ENCODE measurements at regions not wholly inside any gene's neighbourhood (a gene's known extent, or its start where the extent isn't known, plus 50 kb on each side); places are given as distances from the start of the nearest gene placed in this dataset.

GRCh38 chr1:87972811-87973210 lies 644.1 kb downstream of the LMO4 start:
- TF ChIP-seq, protein P1, sequence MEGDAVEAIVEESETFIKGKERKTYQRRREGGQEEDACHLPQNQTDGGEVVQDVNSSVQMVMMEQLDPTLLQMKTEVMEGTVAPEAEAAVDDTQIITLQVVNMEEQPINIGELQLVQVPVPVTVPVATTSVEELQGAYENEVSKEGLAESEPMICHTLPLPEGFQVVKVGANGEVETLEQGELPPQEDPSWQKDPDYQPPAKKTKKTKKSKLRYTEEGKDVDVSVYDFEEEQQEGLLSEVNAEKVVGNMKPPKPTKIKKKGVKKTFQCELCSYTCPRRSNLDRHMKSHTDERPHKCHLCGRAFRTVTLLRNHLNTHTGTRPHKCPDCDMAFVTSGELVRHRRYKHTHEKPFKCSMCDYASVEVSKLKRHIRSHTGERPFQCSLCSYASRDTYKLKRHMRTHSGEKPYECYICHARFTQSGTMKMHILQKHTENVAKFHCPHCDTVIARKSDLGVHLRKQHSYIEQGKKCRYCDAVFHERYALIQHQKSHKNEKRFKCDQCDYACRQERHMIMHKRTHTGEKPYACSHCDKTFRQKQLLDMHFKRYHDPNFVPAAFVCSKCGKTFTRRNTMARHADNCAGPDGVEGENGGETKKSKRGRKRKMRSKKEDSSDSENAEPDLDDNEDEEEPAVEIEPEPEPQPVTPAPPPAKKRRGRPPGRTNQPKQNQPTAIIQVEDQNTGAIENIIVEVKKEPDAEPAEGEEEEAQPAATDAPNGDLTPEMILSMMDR (conservative IDR thresholded peaks at IDR 0.05; ENCODE audit: low read depth, low read length), result no peak
- TF ChIP-seq EZH2 (IDR thresholded peaks at IDR 0.05; ENCODE audit: borderline replicate concordance, low read depth, low read length, poor library complexity, severe bottlenecking), result no peak

Data from A673 (cell line).